ENCODE measurements at regions not wholly inside any gene's neighbourhood (a gene's known extent, or its start where the extent isn't known, plus 50 kb on each side); places are given as distances from the start of the nearest gene placed in this dataset.

DNA sequence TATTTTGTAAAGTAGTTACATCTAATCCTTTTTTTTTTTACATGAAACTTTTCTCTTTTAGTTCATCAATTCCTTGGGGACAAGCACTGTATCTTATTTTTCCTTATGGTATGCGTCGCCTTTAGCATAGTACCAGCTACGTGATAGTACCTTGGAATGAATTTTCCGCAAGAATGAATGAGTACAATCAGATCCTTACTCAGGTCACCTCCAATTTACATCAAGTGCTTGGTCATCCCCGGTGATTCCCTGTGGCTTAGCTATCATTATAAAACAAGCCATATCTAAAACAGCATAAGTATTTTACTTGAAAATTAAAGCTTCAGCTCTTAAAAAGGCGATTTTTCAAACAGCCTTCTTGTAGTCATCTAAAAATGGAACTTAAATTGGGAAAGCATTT is 680.4 kb upstream of the MAP3K7 start:
- TF ChIP-seq, protein P1, sequence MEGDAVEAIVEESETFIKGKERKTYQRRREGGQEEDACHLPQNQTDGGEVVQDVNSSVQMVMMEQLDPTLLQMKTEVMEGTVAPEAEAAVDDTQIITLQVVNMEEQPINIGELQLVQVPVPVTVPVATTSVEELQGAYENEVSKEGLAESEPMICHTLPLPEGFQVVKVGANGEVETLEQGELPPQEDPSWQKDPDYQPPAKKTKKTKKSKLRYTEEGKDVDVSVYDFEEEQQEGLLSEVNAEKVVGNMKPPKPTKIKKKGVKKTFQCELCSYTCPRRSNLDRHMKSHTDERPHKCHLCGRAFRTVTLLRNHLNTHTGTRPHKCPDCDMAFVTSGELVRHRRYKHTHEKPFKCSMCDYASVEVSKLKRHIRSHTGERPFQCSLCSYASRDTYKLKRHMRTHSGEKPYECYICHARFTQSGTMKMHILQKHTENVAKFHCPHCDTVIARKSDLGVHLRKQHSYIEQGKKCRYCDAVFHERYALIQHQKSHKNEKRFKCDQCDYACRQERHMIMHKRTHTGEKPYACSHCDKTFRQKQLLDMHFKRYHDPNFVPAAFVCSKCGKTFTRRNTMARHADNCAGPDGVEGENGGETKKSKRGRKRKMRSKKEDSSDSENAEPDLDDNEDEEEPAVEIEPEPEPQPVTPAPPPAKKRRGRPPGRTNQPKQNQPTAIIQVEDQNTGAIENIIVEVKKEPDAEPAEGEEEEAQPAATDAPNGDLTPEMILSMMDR (IDR thresholded peaks at IDR 0.05; ENCODE audit: low read depth, low read length) = no peak
- in situ Hi-C loops (cut with HindIII; ENCODE audit: low sequenced_read_pairs) = no loop called here
- no peak overlapping the region for H3K4me3 ChIP-seq (ENCODE audit: low read depth, low read length)
- no peak for DNase-seq (ENCODE audit: low read depth, low spot score)

DNA sequence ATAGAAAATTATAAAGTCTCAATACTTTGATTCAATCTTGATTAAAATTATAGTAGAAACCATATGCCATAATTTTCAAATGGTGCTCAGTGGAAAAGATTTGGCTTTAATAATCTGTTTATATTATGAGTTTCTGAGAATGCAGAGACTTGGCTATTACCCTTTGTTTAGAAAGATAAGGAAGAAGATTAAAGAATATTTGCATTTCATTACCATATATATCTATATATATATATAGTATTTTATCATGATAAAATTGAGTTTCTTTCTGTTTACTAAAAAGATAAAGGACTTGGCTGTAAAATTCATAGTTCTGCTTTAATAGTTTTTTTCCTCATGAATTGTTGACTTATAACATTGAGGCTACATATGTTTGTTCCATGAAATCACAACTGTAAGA is 679.3 kb upstream of the MAP3K7 start:
- no peak for DNase-seq (ENCODE audit: low read depth, low spot score)
- in situ Hi-C loops (cut with HindIII; ENCODE audit: low sequenced_read_pairs) = no loop called here
- no peak overlapping the region for H3K4me3 ChIP-seq (ENCODE audit: low read depth, low read length)
- TF ChIP-seq, protein P1 (IDR thresholded peaks at IDR 0.05; ENCODE audit: low read depth, low read length) = no peak

DNA sequence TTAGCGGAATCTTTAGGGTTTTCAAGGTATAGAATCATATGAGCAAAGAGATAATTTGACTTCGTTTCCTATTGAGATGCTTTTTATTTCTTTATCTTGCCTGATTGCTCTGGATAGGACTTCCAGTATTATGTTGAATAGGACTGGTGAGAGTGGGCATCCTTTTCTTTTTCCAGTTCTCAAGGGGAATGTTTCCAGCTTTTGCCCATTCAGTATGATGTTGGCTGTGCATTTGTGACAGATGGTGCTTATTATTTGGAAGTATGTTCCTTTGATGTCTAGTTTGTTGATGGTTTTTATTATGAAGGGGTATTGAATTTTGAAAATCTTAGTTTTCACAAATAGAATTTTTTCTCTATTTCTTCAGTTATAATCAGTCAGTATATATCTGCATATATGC is 656.6 kb upstream of the MAP3K7 start:
- in situ Hi-C loops (cut with HindIII; ENCODE audit: low sequenced_read_pairs) = no loop called here
- H3K4me3 ChIP-seq (ENCODE audit: low read depth, low read length) = no peak overlapping the region
- no peak for DNase-seq (ENCODE audit: low read depth, low spot score)
- TF ChIP-seq, protein P1 (IDR thresholded peaks at IDR 0.05; ENCODE audit: low read depth, low read length) = no peak

- H3K4me3 ChIP-seq (ENCODE audit: low read depth, low read length) = no peak overlapping the region
- DNase-seq (ENCODE audit: low read depth, low spot score) = no peak
- in situ Hi-C loops (cut with HindIII; ENCODE audit: low sequenced_read_pairs) = no loop called here
- TF ChIP-seq, protein P1 (IDR thresholded peaks at IDR 0.05; ENCODE audit: low read depth, low read length) = no peak
Measured at GRCh38 chr6:91242614-91242949, 655.7 kb upstream of the MAP3K7 start.

DNA sequence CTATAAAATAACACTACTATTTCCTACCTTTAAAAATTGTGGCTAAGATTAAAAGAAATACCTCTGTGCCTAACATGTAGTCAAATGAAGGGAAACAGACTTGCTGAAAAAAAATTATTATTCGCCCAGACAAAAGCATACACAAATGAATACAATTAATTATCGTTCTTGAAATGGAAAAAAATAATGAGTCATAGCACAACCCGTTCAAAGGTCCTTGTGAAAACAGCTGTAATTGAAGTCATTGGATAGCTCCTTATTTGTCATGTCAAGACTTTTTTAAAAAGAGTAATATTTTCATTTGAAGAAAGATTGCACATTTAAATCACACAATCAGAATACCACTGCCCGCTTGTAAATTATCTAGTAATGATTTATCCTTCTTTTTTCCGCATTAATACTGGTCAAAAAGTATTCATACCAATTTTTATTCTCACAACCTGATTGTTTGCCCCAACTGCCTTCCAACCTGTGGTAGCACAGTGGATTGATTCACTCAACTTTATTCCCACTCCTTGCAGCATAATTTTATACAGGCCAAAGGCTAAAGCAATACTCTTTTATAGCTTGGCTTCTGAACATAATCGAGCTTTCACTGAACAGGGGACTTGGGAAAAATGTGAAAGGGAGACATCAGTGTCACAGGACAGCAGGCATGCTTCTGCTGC is 655.2 kb upstream of the MAP3K7 start:
- in situ Hi-C loops (cut with HindIII; ENCODE audit: low sequenced_read_pairs) = no loop called here

GRCh38 chr6:91240878-91241603 is 654.2 kb upstream of the MAP3K7 start:
- no peak overlapping the region for H3K4me3 ChIP-seq (ENCODE audit: low read depth, low read length)
- in situ Hi-C loops (cut with HindIII; ENCODE audit: low sequenced_read_pairs) = no loop called here
- DNase-seq (ENCODE audit: low read depth, low spot score) = no peak
- TF ChIP-seq, protein P1 (IDR thresholded peaks at IDR 0.05; ENCODE audit: low read depth, low read length) = no peak

More for the DNA sequence above, 655.2 kb upstream of the MAP3K7 start:
- H3K4me3 ChIP-seq (ENCODE audit: low read depth, low read length) = no peak overlapping the region
- DNase-seq (ENCODE audit: low read depth, low spot score) = no peak
- TF ChIP-seq, protein P1 (IDR thresholded peaks at IDR 0.05; ENCODE audit: low read depth, low read length) = no peak

Measured in astrocyte of the spinal cord (primary cell).